H1 (cell line): ENCODE measurements at regions not wholly inside any gene's neighbourhood (a gene's known extent, or its start where the extent isn't known, plus 50 kb on each side); places are given as distances from the start of the nearest gene placed in this dataset.

ENCODE experiments used
- ASH2L ChIP-seq: fragments of 200-600, 300-600 bp; sonication (generic); IDR thresholded peaks from one replicate; pipeline ENCODE4 v1.7.1; 2017; ENCODE audit warnings: low read length
- CHD1 ChIP-seq: IDR thresholded peaks from 2 replicates; pipeline ENCODE4 v1.6.1; 2012; ENCODE audit warnings: low read depth, low read length, improper control_type of control experiment
- KDM1A ChIP-seq: fragments of 200-600, 300-600 bp; sonication (generic); IDR thresholded peaks from 2 replicates; pipeline ENCODE4 v1.7.1; 2016; ENCODE audit warnings: mild to moderate bottlenecking, low read length, borderline replicate concordance
- KDM4A ChIP-seq: IDR thresholded peaks from one replicate; pipeline ENCODE4 v1.7.1; 2012; ENCODE audit warnings: low read depth, mild to moderate bottlenecking, moderate library complexity, low read length, inconsistent platforms; ENCODE audit not compliant: severe bottlenecking
- RAD21 ChIP-seq, 2 experiments: IDR thresholded peaks in 1 of 2; conservative IDR thresholded peaks in 1 of 2; 2 replicates each; pipeline ENCODE4 v1.6.1; 2011; ENCODE audit warnings: low read depth in 2 of 2, low read length in 2 of 2, improper control_type of control experiment in 1 of 2, inconsistent platforms in 1 of 2, mild to moderate bottlenecking in 1 of 2, moderate library complexity in 1 of 2

DNA sequence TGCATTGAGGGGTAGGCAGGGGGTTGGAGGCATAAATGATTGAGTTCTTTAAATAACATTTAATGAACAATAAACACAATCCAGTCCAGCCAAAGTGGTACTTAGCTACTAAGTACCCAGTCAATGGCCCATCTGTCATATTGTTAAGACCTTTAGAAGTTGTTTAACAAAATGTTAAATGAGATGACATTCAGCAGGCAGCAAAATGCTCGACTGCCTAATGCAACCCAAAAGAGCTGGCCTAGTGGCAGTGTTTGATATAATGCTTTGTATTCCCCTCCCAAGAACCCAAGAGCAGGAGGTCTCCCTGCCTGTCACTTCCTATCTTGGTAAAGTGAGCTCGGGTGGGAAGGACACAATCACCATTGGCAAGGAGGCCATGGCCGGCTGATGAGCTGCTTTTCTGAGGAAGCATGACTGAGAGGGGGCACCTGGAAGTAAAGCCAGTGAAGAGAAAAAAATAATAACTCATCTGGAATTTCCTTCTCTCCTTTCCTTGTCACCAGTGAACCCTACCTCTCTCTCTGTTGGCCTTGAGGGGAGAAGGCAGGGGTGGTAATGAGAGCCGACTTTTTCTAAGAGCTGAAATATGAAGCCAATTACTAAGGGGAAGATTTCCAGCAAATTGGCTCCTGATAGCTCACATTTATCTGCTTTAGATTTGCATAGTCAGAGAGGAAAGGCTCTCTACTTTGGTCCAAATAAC lies 140.6 kb downstream of the C1D start (continued):
- no peak for TF ChIP-seq KDM4A
- no peak for TF ChIP-seq KDM1A
- TF ChIP-seq RAD21 (IDR thresholded peaks at IDR 0.05 in 1 of 2, conservative IDR thresholded peaks at IDR 0.05 in 1 of 2; ENCODE audit: low read depth in 2 of 2, low read length in 2 of 2): no peak
- no peak for TF ChIP-seq CHD1
- TF ChIP-seq ASH2L: no peak
